Tibial nerve (tissue), 4 donors: ENCODE measurements at regions not wholly inside any gene's neighbourhood (a gene's known extent, or its start where the extent isn't known, plus 50 kb on each side); places are given as distances from the start of the nearest gene placed in this dataset.

Experiments
- DNase-seq, 2 donors: peaks; one replicate each; pipeline ENCODE4 v3.0.0-alpha.2; 2019; ENCODE audit warnings: low spot score in 2 of 2
- H3K27ac ChIP-seq, 4 donors: fragments of 200-600 bp; sonication (generic) in 3 of 4; one replicate each; pipeline ENCODE4 v1.5.1; 2017 to 2019; ENCODE audit warnings: mild to moderate bottlenecking in 1 of 4
- H3K27me3 ChIP-seq, 2 donors: fragments of 200-600 bp; sonication (generic) in 1 of 2; one replicate each; pipeline versions ENCODE4 v1.5.1 to v1.6.0; 2017 to 2019
- H3K36me3 ChIP-seq, 3 donors: fragments of 200-600 bp; sonication (generic); one replicate each; pipeline ENCODE4 v1.5.1; 2018 to 2019
- H3K4me1 ChIP-seq, 4 donors: fragments of 200-600 bp; sonication (generic) in 3 of 4; one replicate each; pipeline ENCODE4 v1.5.1; 2017 to 2019
- H3K4me3 ChIP-seq, 4 donors: fragments of 200-600 bp; sonication (generic) in 3 of 4; one replicate each; pipeline ENCODE4 v1.5.1; 2017 to 2019; ENCODE audit warnings: mild to moderate bottlenecking in 1 of 4, moderate library complexity in 1 of 4
- H3K9me3 ChIP-seq, 4 donors: fragments of 200-600 bp; sonication (generic) in 3 of 4; one replicate each; pipeline ENCODE4 v1.5.1; 2017 to 2019
- EP300 ChIP-seq, 2 donors: sonication (generic); formaldehyde crosslinking; IDR thresholded peaks; one replicate each; pipeline ENCODE4 v1.6.1; 2017; ENCODE audit warnings: antibody characterized with exemption in 2 of 2, mild to moderate bottlenecking in 1 of 2
- POLR2A ChIP-seq, 2 donors: fragments of 450-650 bp; IDR thresholded peaks; one replicate each; pipeline ENCODE4 v1.6.1; 2017; ENCODE audit warnings: antibody characterized with exemption in 2 of 2, mild to moderate bottlenecking in 2 of 2, moderate library complexity in 2 of 2
- WGBS, 2 donors: methylation state at CpG; one replicate each; pipeline ENCODE4 v1.1.5; 2018; 5-methylcytosine and 5-hydroxymethylcytosine counted together
- TF ChIP-seq, protein P1 (sequence below), 5 experiments: fragments of 200-600 bp in 3 of 5; fragments of 450-650 bp in 2 of 5; sonication (generic) in 3 of 5; IDR thresholded peaks; one replicate each; pipeline ENCODE4 v1.5.1; 2016 to 2019; ENCODE audit warnings: antibody characterized with exemption in 5 of 5, mild to moderate bottlenecking in 3 of 5, moderate library complexity in 2 of 5

DNA sequence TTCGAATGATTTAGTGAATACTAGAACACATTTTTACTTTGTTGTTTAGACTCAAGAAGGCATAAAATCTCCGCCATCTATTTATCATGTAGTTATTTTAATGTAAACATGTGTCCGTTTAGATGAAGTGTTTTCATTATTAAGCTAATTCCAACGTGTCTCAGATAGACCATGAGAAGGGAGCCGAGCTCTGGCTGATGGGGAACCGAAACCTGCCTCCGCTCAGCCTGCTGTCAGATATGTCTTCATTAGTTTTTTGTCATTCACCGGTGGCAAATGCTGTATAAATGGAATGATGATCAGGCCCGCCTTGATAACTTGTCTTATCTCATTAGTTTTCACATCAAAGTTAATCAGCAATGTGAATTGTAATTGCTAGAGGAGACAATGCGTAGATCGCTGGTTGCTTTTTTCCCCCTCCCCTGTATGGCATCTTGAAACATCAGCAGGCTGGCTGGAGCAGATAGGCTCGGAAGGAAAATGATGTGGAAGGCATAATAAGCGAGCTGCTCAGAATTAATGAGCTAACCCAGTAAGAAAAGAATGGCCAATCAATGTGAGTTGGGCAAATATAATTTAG lies 136.4 kb downstream of the LINC00237 start:
- DNase-seq: no peak
- H3K4me1 ChIP-seq: no peaks in the 10 kb centered on the region
- no peak overlapping the region for H3K27ac ChIP-seq
- no peaks in the 10 kb centered on the region for H3K9me3 ChIP-seq
- no peaks in the 10 kb centered on the region for H3K36me3 ChIP-seq
- TF ChIP-seq, protein P1, sequence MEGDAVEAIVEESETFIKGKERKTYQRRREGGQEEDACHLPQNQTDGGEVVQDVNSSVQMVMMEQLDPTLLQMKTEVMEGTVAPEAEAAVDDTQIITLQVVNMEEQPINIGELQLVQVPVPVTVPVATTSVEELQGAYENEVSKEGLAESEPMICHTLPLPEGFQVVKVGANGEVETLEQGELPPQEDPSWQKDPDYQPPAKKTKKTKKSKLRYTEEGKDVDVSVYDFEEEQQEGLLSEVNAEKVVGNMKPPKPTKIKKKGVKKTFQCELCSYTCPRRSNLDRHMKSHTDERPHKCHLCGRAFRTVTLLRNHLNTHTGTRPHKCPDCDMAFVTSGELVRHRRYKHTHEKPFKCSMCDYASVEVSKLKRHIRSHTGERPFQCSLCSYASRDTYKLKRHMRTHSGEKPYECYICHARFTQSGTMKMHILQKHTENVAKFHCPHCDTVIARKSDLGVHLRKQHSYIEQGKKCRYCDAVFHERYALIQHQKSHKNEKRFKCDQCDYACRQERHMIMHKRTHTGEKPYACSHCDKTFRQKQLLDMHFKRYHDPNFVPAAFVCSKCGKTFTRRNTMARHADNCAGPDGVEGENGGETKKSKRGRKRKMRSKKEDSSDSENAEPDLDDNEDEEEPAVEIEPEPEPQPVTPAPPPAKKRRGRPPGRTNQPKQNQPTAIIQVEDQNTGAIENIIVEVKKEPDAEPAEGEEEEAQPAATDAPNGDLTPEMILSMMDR (IDR thresholded peaks at IDR 0.05): no peak
- no peak for TF ChIP-seq EP300 (IDR thresholded peaks at IDR 0.05)
- TF ChIP-seq POLR2A (IDR thresholded peaks at IDR 0.05): no peak
- no peak overlapping the region for H3K4me3 ChIP-seq
- H3K27me3 ChIP-seq: no peaks in the 10 kb centered on the region
- 84 to 85% methylated on average over 13 of the region's 13 CpGs for WGBS, 2 donors

DNA sequence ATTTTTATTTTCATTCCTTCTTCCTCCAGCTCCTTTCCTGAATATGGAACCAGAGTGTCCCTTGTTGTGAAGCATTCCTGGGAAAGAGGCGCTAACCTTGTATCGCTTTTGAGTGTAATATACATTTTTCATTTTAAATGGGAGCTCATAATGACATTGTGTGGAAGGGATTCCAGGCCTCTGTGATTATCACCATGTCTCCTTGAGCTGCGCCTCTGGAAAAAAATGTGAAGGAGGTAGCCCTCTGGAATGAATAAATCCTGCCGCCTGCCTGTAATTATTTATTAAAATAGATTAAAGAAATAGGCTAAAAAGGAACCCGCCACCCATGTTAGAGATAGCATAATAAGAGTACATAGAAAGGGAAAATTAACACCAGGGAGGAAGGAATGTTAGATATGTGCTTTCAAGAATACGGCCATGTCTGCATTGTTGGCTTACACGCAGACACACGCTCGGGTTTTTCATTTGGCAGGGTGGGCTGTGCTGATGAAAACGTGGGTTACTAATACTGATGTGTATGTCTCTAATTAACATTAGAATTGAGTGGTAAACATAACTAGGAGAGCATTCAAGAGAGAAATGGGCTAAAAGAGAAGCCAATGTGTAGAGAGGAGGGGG lies 138.5 kb downstream of the LINC00237 start:
- no peak for DNase-seq
- 71 to 77% methylated on average over 10 of the region's 10 CpGs for WGBS, 2 donors

DNA sequence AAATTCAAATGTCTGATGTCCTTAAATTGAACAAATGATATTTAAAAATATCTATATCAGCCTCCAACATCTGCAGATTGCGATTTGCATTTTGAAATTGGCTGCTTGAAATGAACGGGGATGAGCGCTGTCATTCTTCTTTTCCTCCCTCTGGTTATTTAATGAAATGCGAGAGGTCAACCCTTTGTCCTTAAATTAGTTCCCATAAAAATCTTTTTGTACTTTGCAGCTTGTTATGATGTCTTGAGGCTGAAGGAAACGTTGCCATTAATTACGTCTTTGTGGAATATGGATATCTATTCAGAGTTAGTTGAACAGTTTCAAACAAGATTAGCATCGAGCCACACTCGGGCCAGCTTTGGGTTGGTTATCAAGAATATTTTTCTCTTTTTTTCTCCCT lies 140.0 kb downstream of the LINC00237 start:
- 48 to 55% methylated on average over 8 of the region's 8 CpGs for WGBS, 2 donors
- Histone ChIP-seq H3K4me3 (no peak overlapping the region), H3K36me3 (no peaks in the 10 kb centered on the region), H3K27me3 (no peaks in the 10 kb centered on the region), H3K27ac (no peak overlapping the region), H3K9me3 (no peaks in the 10 kb centered on the region), H3K4me1 (no peaks in the 10 kb centered on the region)
- TF ChIP-seq, protein P1 (IDR thresholded peaks at IDR 0.05): no peak
- TF ChIP-seq EP300 (IDR thresholded peaks at IDR 0.05) (no peak), POLR2A (IDR thresholded peaks at IDR 0.05) (no peak)
- DNase-seq: no peak

More for the DNA sequence above, 138.5 kb downstream of the LINC00237 start:
- H3K27me3 ChIP-seq: no peaks in the 10 kb centered on the region
- H3K4me1 ChIP-seq: no peaks in the 10 kb centered on the region
- no peak for TF ChIP-seq POLR2A (IDR thresholded peaks at IDR 0.05)
- TF ChIP-seq, protein P1 (IDR thresholded peaks at IDR 0.05): no peak
- TF ChIP-seq EP300 (IDR thresholded peaks at IDR 0.05): no peak
- no peaks in the 10 kb centered on the region for H3K36me3 ChIP-seq
- no peak overlapping the region for H3K4me3 ChIP-seq
- H3K9me3 ChIP-seq: no peaks in the 10 kb centered on the region
- no peak overlapping the region for H3K27ac ChIP-seq

DNA sequence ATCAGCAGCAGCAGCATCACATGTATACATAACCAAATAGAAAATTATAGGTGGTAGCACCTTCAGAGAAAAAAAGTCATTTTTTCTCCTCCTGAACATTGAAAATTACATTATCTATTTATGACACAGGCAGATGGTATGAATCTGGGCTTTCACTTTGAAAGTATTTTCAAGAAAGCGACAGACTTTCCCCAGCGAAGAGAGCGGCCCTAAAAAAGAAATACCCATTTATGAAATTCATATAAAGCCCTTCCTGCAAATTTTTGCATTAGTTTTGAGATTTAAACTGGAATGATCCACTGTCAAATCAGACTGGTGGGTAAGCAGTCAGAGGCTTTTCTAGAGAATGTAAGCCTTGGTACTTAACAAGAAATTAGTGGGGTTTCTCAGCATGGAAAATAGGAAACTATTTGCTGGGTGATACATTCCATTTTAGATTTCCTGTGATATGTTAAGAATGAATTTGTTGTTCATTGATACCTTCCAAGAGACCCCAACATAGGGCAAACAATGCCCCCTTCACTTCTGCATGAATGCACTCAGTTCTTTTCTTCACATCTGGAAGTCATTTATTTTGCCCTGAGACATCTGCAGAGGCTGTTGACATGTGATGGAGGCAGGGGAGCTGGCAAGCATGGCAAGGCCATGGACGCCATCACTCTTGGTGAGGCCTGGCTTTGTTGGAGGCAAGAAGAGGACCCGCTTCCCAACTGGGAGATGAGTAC lies 147.0 kb downstream of the LINC00237 start:
- Histone ChIP-seq H3K27ac (no peak overlapping the region), H3K36me3 (no peaks in the 10 kb centered on the region), H3K27me3 (no peaks in the 10 kb centered on the region), H3K9me3 (no peaks in the 10 kb centered on the region), H3K4me1 (no peaks in the 10 kb centered on the region), H3K4me3 (no peak overlapping the region)
- DNase-seq: no peak
- WGBS, 2 donors: 56 to 67% methylated on average over 5 of the region's 5 CpGs
- TF ChIP-seq EP300 (IDR thresholded peaks at IDR 0.05) (no peak), POLR2A (IDR thresholded peaks at IDR 0.05) (no peak)
- TF ChIP-seq, protein P1 (IDR thresholded peaks at IDR 0.05): no peak

DNA sequence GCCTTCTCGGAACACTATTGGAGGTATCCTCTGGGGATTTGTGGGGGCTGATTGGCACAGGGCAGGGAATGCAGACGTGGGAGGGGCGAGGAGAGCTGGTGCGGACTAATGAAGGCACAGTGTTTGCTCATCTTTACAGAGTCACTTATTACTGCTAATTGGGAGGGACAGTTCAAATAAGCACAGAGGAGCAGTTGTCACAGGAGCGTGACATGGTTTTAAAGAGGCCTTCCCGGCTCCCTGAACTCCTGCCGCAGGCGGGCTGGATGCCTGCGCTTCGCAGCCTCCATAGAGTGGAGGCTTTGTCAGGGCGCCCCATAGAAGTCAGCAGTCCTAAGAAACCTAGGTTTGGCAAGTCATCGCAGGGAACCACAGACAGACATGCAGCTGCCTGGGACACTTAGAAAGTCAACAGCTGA lies 149.6 kb downstream of the LINC00237 start:
- 49 to 55% methylated on average over 12 of the region's 12 CpGs for WGBS, 2 donors

More for the DNA sequence above, 149.6 kb downstream of the LINC00237 start:
- Histone ChIP-seq H3K9me3 (no peaks in the 10 kb centered on the region), H3K4me3 (no peak overlapping the region), H3K4me1 (no peaks in the 10 kb centered on the region), H3K27ac (no peak overlapping the region), H3K27me3 (no peaks in the 10 kb centered on the region), H3K36me3 (no peaks in the 10 kb centered on the region)
- no peak for DNase-seq
- no peak for TF ChIP-seq POLR2A (IDR thresholded peaks at IDR 0.05)
- TF ChIP-seq, protein P1 (IDR thresholded peaks at IDR 0.05): no peak
- no peak for TF ChIP-seq EP300 (IDR thresholded peaks at IDR 0.05)
